PC-3 (cell line): ENCODE measurements at regions not wholly inside any gene's neighbourhood (a gene's known extent, or its start where the extent isn't known, plus 50 kb on each side); places are given as distances from the start of the nearest gene placed in this dataset.

Source experiments
- ATAC-seq: fragments of 200-7000 bp; cut with Tn5 transposase; 2 replicates; pipeline ENCODE4 v1.9.1; 2020; ENCODE audit warnings: mild to moderate bottlenecking, moderate library complexity
- BruUV-seq: library from RNA; stranded (reverse); fragments of 400-500 nt; replicated peaks from 2 replicates; lab custom pipeline; 2021; lab: Mats Ljungman, UMichigan
- CTCF ChIA-PET: fragments of 300-600 bp; sonication (Branson Sonifier 250); formaldehyde crosslinking; loops from one replicate; lab custom pipeline; 2022; ENCODE audit warnings: antibody characterized with exemption; lab: Charles Lee
- POLR2A ChIA-PET: fragments of 300-600 bp; sonication (Branson Sonifier 250); formaldehyde crosslinking; loops from one replicate; lab custom pipeline; 2022; ENCODE audit warnings: antibody characterized with exemption; ENCODE audit not compliant: unreplicated experiment; lab: Charles Lee
- DNase-seq: peaks from one replicate; pipeline ENCODE4 v3.0.0-alpha.2; 2015
- H2AFZ ChIP-seq: fragments of 300-600 bp; sonication (generic); 2 replicates; pipeline ENCODE4 v1.6.0; 2016; ENCODE audit warnings: antibody characterized with exemption, low read length
- H3F3A ChIP-seq: fragments of 300-600 bp; sonication (generic); one replicate; pipeline ENCODE4 v1.6.0; 2017; ENCODE audit warnings: antibody characterized with exemption, low read length, control low read depth, mild to moderate bottlenecking; ENCODE audit not compliant: unreplicated experiment
- H3K27ac ChIP-seq: fragments of 300-600 bp; sonication (generic); 2 replicates; pipeline ENCODE4 v1.5.1; 2016; ENCODE audit warnings: mild to moderate bottlenecking, low read length
- H3K27me3 ChIP-seq: fragments of 300-600 bp; sonication (generic); 2 replicates; pipeline ENCODE4 v1.6.1; 2016; ENCODE audit warnings: low read length, mixed read lengths
- H3K36me3 ChIP-seq: fragments of 300-600 bp; sonication (generic); 2 replicates; pipeline ENCODE4 v1.6.1; 2016; ENCODE audit warnings: low read depth, mixed run types, low read length, mixed read lengths
- H3K4me1 ChIP-seq: fragments of 300-600 bp; sonication (generic); 2 replicates; pipeline ENCODE4 v1.5.1; 2016; ENCODE audit warnings: low read length; ENCODE audit not compliant: insufficient read depth
- H3K4me2 ChIP-seq: fragments of 300-600 bp; sonication (generic); 2 replicates; pipeline ENCODE4 v1.6.0; 2016; ENCODE audit warnings: low read length
- H3K4me3 ChIP-seq: fragments of 300-600 bp; sonication (generic); 2 replicates; pipeline ENCODE4 v1.5.1; 2016; ENCODE audit warnings: mild to moderate bottlenecking, low read length, mixed read lengths
- H3K79me2 ChIP-seq: fragments of 300-600 bp; sonication (generic); 2 replicates; pipeline ENCODE4 v1.6.1; 2017; ENCODE audit warnings: low read length, mixed read lengths
- H3K9ac ChIP-seq: fragments of 300-600 bp; sonication (generic); 2 replicates; pipeline ENCODE4 v1.6.0; 2016; ENCODE audit warnings: mild to moderate bottlenecking, low read length
- H3K9me2 ChIP-seq: fragments of 300-600 bp; sonication (generic); replicated peaks from 2 replicates; pipeline ENCODE4 v1.6.1; 2016; ENCODE audit warnings: mixed run types, low read length, mixed read lengths
- H3K9me3 ChIP-seq: fragments of 300-600 bp; sonication (generic); 2 replicates; pipeline ENCODE4 v1.6.1; 2016; ENCODE audit warnings: low read length, mixed read lengths
- H4K20me1 ChIP-seq: fragments of 300-600 bp; sonication (generic); 2 replicates; pipeline ENCODE4 v1.6.1; 2016; ENCODE audit warnings: low read length, mixed read lengths
- CTCF ChIP-seq: fragments of 300-600 bp; sonication (generic); conservative IDR thresholded peaks from 2 replicates; pipeline ENCODE4 v1.5.1; 2017; ENCODE audit warnings: antibody characterized with exemption, low read depth, mild to moderate bottlenecking, low read length
- EZH2 ChIP-seq: fragments of 300-600 bp; sonication (generic); IDR thresholded peaks from one replicate; pipeline ENCODE4 v1.6.1; 2017; ENCODE audit warnings: antibody characterized with exemption, mild to moderate bottlenecking, low read length; ENCODE audit not compliant: unreplicated experiment
- EZH2phosphoT487 ChIP-seq: fragments of 300-600 bp; sonication (generic); IDR thresholded peaks from 2 replicates; pipeline ENCODE4 v1.6.1; 2018; ENCODE audit warnings: mild to moderate bottlenecking, antibody characterized with exemption, low read length, borderline replicate concordance
- intact Hi-C: fragments of 100-400 bp; cut with micrococcal nuclease; formaldehyde crosslinking; loops from 2 replicates; pipeline ENCODE4 v1.9.0; 2023

GRCh38 chr3:197427021-197427420 is 128.6 kb upstream of the DLG1 start:
- TF ChIP-seq CTCF = no peak
- no peak for TF ChIP-seq EZH2phosphoT487
- TF ChIP-seq EZH2 = no peak
- no TSS peak for BruUV-seq
- CTCF ChIA-PET = no interaction called here

GRCh38 chr3:197426121-197426566 is 127.7 kb upstream of the DLG1 start:
- Histone ChIP-seq H3F3A (no peaks in the 10 kb centered on the region), H3K4me2 (no peak overlapping the region), H3K9me3 (no peaks in the 10 kb centered on the region), H2AFZ (no peak overlapping the region), H3K9me2 (no peaks in the 10 kb centered on the region), H3K27me3 (no peaks in the 10 kb centered on the region), H3K4me3 (no peak overlapping the region), H4K20me1 (no peaks in the 10 kb centered on the region), H3K27ac (no peak overlapping the region), H3K9ac (no peak overlapping the region), H3K79me2 (no peaks in the 10 kb centered on the region), H3K4me1 (peaks cover 22% of the 10 kb centered on the region), H3K36me3 (no peaks in the 10 kb centered on the region)
- ATAC-seq (no peak), DNase-seq (peak; percentile 8)
- CTCF ChIA-PET = no interaction called here
- intact Hi-C loops = no loop called here
- no TSS peak for BruUV-seq
- TF ChIP-seq EZH2 (no peak), CTCF (no peak), EZH2phosphoT487 (no peak)
- POLR2A ChIA-PET = interaction anchor here (0.8 kb wide), 1 partner anchor 21 kb away, joined by 9 read pairs; no protein-coding TSS in a partner anchor

More at GRCh38 chr3:197427021-197427420, 128.6 kb upstream of the DLG1 start:
- POLR2A ChIA-PET = no interaction called here
- DNase-seq = peak; percentile 7
- Histone ChIP-seq H3K27me3 (no peaks in the 10 kb centered on the region), H3K36me3 (no peaks in the 10 kb centered on the region), H3K4me3 (no peak overlapping the region), H3F3A (no peaks in the 10 kb centered on the region), H3K79me2 (no peaks in the 10 kb centered on the region), H4K20me1 (no peaks in the 10 kb centered on the region), H3K27ac (no peak overlapping the region), H3K9me3 (no peaks in the 10 kb centered on the region), H2AFZ (no peak overlapping the region), H3K9ac (no peak overlapping the region), H3K4me1 (peaks cover 18% of the 10 kb centered on the region), H3K4me2 (no peak overlapping the region), H3K9me2 (no peaks in the 10 kb centered on the region)
- ATAC-seq = no peak
- intact Hi-C loops = no loop called here

- no peaks in the 10 kb centered on the region for H3F3A ChIP-seq
- no peak for DNase-seq
- no peaks in the 10 kb centered on the region for H3K27me3 ChIP-seq
- H3K4me3 ChIP-seq = no peak overlapping the region
- H3K9ac ChIP-seq = no peak overlapping the region
- POLR2A ChIA-PET = interaction anchor here (0.8 kb wide), 1 partner anchor 22 kb away, joined by 9 read pairs; no protein-coding TSS in a partner anchor
- H4K20me1 ChIP-seq = no peaks in the 10 kb centered on the region
- no peak overlapping the region for H2AFZ ChIP-seq
- no peak for ATAC-seq
- BruUV-seq = no TSS peak
- CTCF ChIA-PET = no interaction called here
- H3K9me3 ChIP-seq = no peaks in the 10 kb centered on the region
- peaks cover 22% of the 10 kb centered on the region for H3K4me1 ChIP-seq
- no peaks in the 10 kb centered on the region for H3K79me2 ChIP-seq
- no peaks in the 10 kb centered on the region for H3K9me2 ChIP-seq
- no peak overlapping the region for H3K4me2 ChIP-seq
- no peaks in the 10 kb centered on the region for H3K36me3 ChIP-seq
- H3K27ac ChIP-seq = no peak overlapping the region
- TF ChIP-seq CTCF (no peak), EZH2 (no peak), EZH2phosphoT487 (no peak)
- intact Hi-C loops = no loop called here
These were observed 127.2 kb upstream of the DLG1 start for GRCh38 chr3:197425485-197426120.
